IMR-90 (cell line): ENCODE measurements at regions not wholly inside any gene's neighbourhood (a gene's known extent, or its start where the extent isn't known, plus 50 kb on each side); places are given as distances from the start of the nearest gene placed in this dataset.

Experiments used
- ATAC-seq: fragments of 200-7000 bp; cut with Tn5 transposase; 2 replicates; pipeline ENCODE4 v1.9.1; 2020; ENCODE audit warnings: low read depth, mild to moderate bottlenecking, moderate library complexity
- BruUV-seq: library from RNA; stranded (reverse); fragments of 400-500 nt; replicated peaks from 2 replicates; lab custom pipeline; 2021; lab: Mats Ljungman, UMichigan
- CTCF ChIA-PET: fragments of 300-600 bp; formaldehyde crosslinking; extraction: SDS; loops from one replicate; lab custom pipeline; 2021; ENCODE audit warnings: antibody characterized with exemption; lab: Yijun Ruan, JAX
- POLR2A ChIA-PET: fragments of 300-600 bp; sonication (Branson Sonifier 250); formaldehyde crosslinking; loops from one replicate; lab custom pipeline; 2022; ENCODE audit warnings: antibody characterized with exemption; ENCODE audit not compliant: unreplicated experiment; lab: Charles Lee
- DNase-seq: peaks from one replicate; pipeline ENCODE4 v3.0.0; 2013
- H2AFZ ChIP-seq: replicated peaks from 2 replicates; pipeline ENCODE3; 2013; ENCODE audit warnings: low read length, mild to moderate bottlenecking; ENCODE audit not compliant: poor library complexity
- H2AK5ac ChIP-seq: 2 replicates; pipeline ENCODE4 v1.6.1; 2013; ENCODE audit warnings: low read depth, low read length, inconsistent platforms
- H2AK9ac ChIP-seq: replicated peaks from 2 replicates; pipeline ENCODE3; 2013; ENCODE audit warnings: mild to moderate bottlenecking, low read depth, low read length, moderate library complexity; ENCODE audit not compliant: poor library complexity
- H2BK120ac ChIP-seq: 2 replicates; pipeline ENCODE4 v1.6.1; 2013; ENCODE audit warnings: low read depth, low read length, inconsistent platforms
- H2BK15ac ChIP-seq: 3 replicates; pipeline ENCODE4 v1.6.1; 2013; ENCODE audit warnings: low read depth, low read length, inconsistent platforms
- H2BK20ac ChIP-seq: 2 replicates; pipeline ENCODE4 v1.6.1; 2013; ENCODE audit warnings: low read depth, mild to moderate bottlenecking, inconsistent platforms, low read length, moderate library complexity
- H2BK5ac ChIP-seq: 2 replicates; pipeline ENCODE4 v1.6.1; 2013; ENCODE audit warnings: mild to moderate bottlenecking, low read depth, low read length, inconsistent platforms; ENCODE audit not compliant: poor library complexity, severe bottlenecking
- H3K14ac ChIP-seq: replicated peaks from 2 replicates; pipeline ENCODE4 v1.6.1; 2013; ENCODE audit warnings: low read depth, low read length, inconsistent platforms
- H3K18ac ChIP-seq: 2 replicates; pipeline ENCODE4 v1.6.1; 2013; ENCODE audit warnings: low read depth, low read length, control low read depth
- H3K23ac ChIP-seq: 2 replicates; pipeline ENCODE4 v1.6.1; 2013; ENCODE audit warnings: low read depth, low read length, inconsistent platforms
- H3K27ac ChIP-seq: 2 replicates; pipeline ENCODE4 v1.5.1; 2013; ENCODE audit warnings: mild to moderate bottlenecking, control low read depth, low read length; ENCODE audit not compliant: insufficient read depth
- H3K27me3 ChIP-seq: 2 replicates; pipeline ENCODE4 v1.6.1; 2013; ENCODE audit warnings: low read length; ENCODE audit not compliant: control insufficient read depth, insufficient read depth
- H3K36me3 ChIP-seq: 2 replicates; pipeline ENCODE4 v1.6.1; 2013; ENCODE audit warnings: low read length, mixed read lengths; ENCODE audit not compliant: control insufficient read depth, insufficient read depth
- H3K4ac ChIP-seq: 2 replicates; pipeline ENCODE4 v1.6.1; 2013; ENCODE audit warnings: low read depth, low read length, inconsistent platforms
- H3K4me1 ChIP-seq: 2 replicates; pipeline ENCODE4 v1.6.1; 2013; ENCODE audit warnings: low read length, mixed read lengths; ENCODE audit not compliant: control insufficient read depth, insufficient read depth
- H3K4me2 ChIP-seq: 2 replicates; pipeline ENCODE4 v1.6.1; 2013; ENCODE audit warnings: low read depth, mild to moderate bottlenecking, control low read depth, low read length, moderate library complexity
- H3K4me3 ChIP-seq: 2 replicates; pipeline ENCODE4 v1.5.1; 2013; ENCODE audit warnings: low read depth, mild to moderate bottlenecking, control low read depth, low read length, moderate library complexity; ENCODE audit not compliant: insufficient read depth
- H3K56ac ChIP-seq: 2 replicates; pipeline ENCODE4 v1.6.1; 2013; ENCODE audit warnings: low read length, inconsistent platforms; ENCODE audit not compliant: insufficient read depth; ENCODE audit errors: extremely low read depth
- H3K79me1 ChIP-seq, 2 experiments: 2 replicates each; pipeline ENCODE4 v1.6.1; 2013; ENCODE audit warnings: low read length in 2 of 2, inconsistent platforms in 1 of 2, low read depth in 1 of 2
- H3K9ac ChIP-seq: 2 replicates; pipeline ENCODE4 v1.6.1; 2013; ENCODE audit warnings: low read depth, low read length, control low read depth
- H3K9me1 ChIP-seq: 2 replicates; pipeline ENCODE4 v1.6.1; 2013; ENCODE audit warnings: low read length, inconsistent platforms; ENCODE audit not compliant: insufficient read depth
- H3K9me3 ChIP-seq: 2 replicates; pipeline ENCODE4 v1.6.1; 2013; ENCODE audit warnings: low read length; ENCODE audit not compliant: control insufficient read depth, insufficient read depth
- H4K20me1 ChIP-seq: 2 replicates; pipeline ENCODE4 v1.6.1; 2013; ENCODE audit warnings: low read length, inconsistent platforms; ENCODE audit not compliant: insufficient read depth
- H4K5ac ChIP-seq: 2 replicates; pipeline ENCODE4 v1.6.1; 2013; ENCODE audit warnings: mild to moderate bottlenecking, low read depth, low read length, control low read depth
- H4K8ac ChIP-seq, 2 experiments: 2 replicates each; pipeline ENCODE4 v1.6.1; 2013; ENCODE audit warnings: low read depth in 2 of 2, low read length in 2 of 2, control low read depth in 1 of 2, inconsistent platforms in 1 of 2
- H4K91ac ChIP-seq: 2 replicates; pipeline ENCODE4 v1.6.1; 2013; ENCODE audit warnings: low read depth, low read length, inconsistent platforms; ENCODE audit not compliant: insufficient read depth
- CEBPB ChIP-seq: IDR thresholded peaks from 2 replicates; pipeline ENCODE4 v1.6.1; 2012; ENCODE audit warnings: low read depth, low read length, improper control_type of control experiment
- CHD1 ChIP-seq: IDR thresholded peaks from 2 replicates; pipeline ENCODE4 v1.6.1; 2012; ENCODE audit warnings: low read depth, low read length, improper control_type of control experiment
- ELK1 ChIP-seq: fragments of 150-350 bp; IDR thresholded peaks from 2 replicates; pipeline ENCODE4 v1.6.1; 2016; ENCODE audit warnings: low read depth, mild to moderate bottlenecking, low read length, moderate library complexity, borderline replicate concordance
- SMC3 ChIP-seq: fragments of 150-350 bp; IDR thresholded peaks from 2 replicates; pipeline ENCODE4 v1.6.1; 2016; ENCODE audit warnings: low read depth, mild to moderate bottlenecking, antibody characterized with exemption, low read length, moderate library complexity
- WGBS, 2 experiments: methylation state at CpG; one replicate each; pipeline versions ENCODE4 v1.1.5 to v1.1.7; 2013; ENCODE audit warnings: missing lambda C conversion rate in 2 of 2; ENCODE audit not compliant: insufficient read length in 1 of 2; ENCODE audit errors: extremely low coverage in 2 of 2; 5-methylcytosine and 5-hydroxymethylcytosine counted together
- dilution Hi-C: fragments of 300-500 bp; cut with HindIII; formaldehyde crosslinking; loops from one replicate; pipeline ENCODE4 v1.14.3; 2018; ENCODE audit warnings: low sequenced_read_pairs; ENCODE audit not compliant: unreplicated experiment
- in situ Hi-C: fragments of 300-500 bp; cut with MboI; formaldehyde crosslinking; loops from 3 replicates; pipeline ENCODE4 v1.14.3; 2019; ENCODE audit warnings: low sequenced_read_pairs, inconsistent platforms, mixed read lengths
- intact Hi-C: fragments of 100-400 bp; cut with micrococcal nuclease; formaldehyde crosslinking; loops from 2 replicates; pipeline ENCODE4 v1.10.0; 2022
- TF ChIP-seq, protein P1 (sequence below): fragments of 150-350 bp; IDR thresholded peaks from 2 replicates; pipeline ENCODE4 v1.6.1; 2017; ENCODE audit warnings: mild to moderate bottlenecking, antibody characterized with exemption, low read length, low read depth

- ATAC-seq, result no peak
- CTCF ChIA-PET, result no interaction called here
- no peaks in the 10 kb centered on the region for H3K79me1 ChIP-seq
- no peak overlapping the region for H3K14ac ChIP-seq
- H4K8ac ChIP-seq, result no peak overlapping the region
- intact Hi-C loops, result no loop called here
- no peak overlapping the region for H2AK9ac ChIP-seq
- no peaks in the 10 kb centered on the region for H4K20me1 ChIP-seq
- no peak overlapping the region for H2BK20ac ChIP-seq
- no peaks in the 10 kb centered on the region for H3K9me1 ChIP-seq
- H3K4me3 ChIP-seq, result no peak overlapping the region
- no TSS peak for BruUV-seq
- H3K4ac ChIP-seq, result no peak overlapping the region
- H3K36me3 ChIP-seq, result no peaks in the 10 kb centered on the region
- H2BK5ac ChIP-seq, result no peak overlapping the region
- no peak overlapping the region for H3K9ac ChIP-seq
- H2AFZ ChIP-seq, result no peak overlapping the region
- no peak overlapping the region for H3K27ac ChIP-seq
- H2AK5ac ChIP-seq, result no peak overlapping the region
- WGBS, 2 experiments, result 40% methylated on average over 1 of the region's 6 CpGs; no CpG with 5 or more reads in 1 of the 2 experiments
- dilution Hi-C loops, result no loop called here
- no peak overlapping the region for H3K18ac ChIP-seq
- no peak overlapping the region for H4K91ac ChIP-seq
- H3K27me3 ChIP-seq, result no peaks in the 10 kb centered on the region
- no peak overlapping the region for H4K5ac ChIP-seq
- no peak overlapping the region for H3K56ac ChIP-seq
- TF ChIP-seq ELK1 (no peak), SMC3 (no peak), CHD1 (no peak), CEBPB (no peak)
- TF ChIP-seq, protein P1, sequence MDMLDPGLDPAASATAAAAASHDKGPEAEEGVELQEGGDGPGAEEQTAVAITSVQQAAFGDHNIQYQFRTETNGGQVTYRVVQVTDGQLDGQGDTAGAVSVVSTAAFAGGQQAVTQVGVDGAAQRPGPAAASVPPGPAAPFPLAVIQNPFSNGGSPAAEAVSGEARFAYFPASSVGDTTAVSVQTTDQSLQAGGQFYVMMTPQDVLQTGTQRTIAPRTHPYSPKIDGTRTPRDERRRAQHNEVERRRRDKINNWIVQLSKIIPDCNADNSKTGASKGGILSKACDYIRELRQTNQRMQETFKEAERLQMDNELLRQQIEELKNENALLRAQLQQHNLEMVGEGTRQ, result no peak
- H3K4me2 ChIP-seq, result no peak overlapping the region
- in situ Hi-C loops, result no loop called here
- DNase-seq, result no peak
- no peak overlapping the region for H2BK120ac ChIP-seq
- no peaks in the 10 kb centered on the region for H3K4me1 ChIP-seq
- no peaks in the 10 kb centered on the region for H3K9me3 ChIP-seq
- POLR2A ChIA-PET, result no interaction called here
- H3K23ac ChIP-seq, result no peak overlapping the region
- H2BK15ac ChIP-seq, result no peak overlapping the region
Observed at GRCh38 chr2:175398848-175399247, 217.3 kb upstream of the ATP5MC3 start.
